HG02885 (cell line): ENCODE measurements at regions not wholly inside any gene's neighbourhood (a gene's known extent, or its start where the extent isn't known, plus 50 kb on each side); places are given as distances from the start of the nearest gene placed in this dataset.
A peak's percentile ranks its signal among the peaks of the same experiment; 100 is the strongest.

Experiments used
- ATAC-seq: cut with Tn5 transposase; IDR thresholded peaks from one replicate; pipeline ENCODE4 v1.9.1; 2021; ENCODE audit warnings: mild to moderate bottlenecking; ENCODE audit not compliant: unreplicated experiment, poor library complexity

DNA sequence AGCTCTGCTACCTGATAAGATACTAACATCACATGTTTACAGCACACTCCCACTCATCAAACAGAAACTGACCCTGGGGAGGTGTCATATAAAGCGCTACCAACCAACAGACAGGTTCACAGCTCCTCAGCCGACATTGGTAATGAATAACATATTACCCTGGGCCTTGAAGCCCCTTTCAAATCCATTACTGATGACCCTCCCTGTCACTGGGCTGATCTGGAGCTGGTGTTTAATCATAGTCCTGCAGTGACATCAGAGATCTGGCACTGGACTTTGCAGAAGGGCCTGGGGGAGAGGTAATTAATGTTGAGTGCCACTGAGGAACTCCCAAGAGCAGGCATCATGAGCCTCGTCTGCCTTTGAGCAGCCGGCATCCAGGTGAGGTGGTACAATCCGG, 306.5 kb upstream of the NFE2L3 start:
- no peak for ATAC-seq

DNA sequence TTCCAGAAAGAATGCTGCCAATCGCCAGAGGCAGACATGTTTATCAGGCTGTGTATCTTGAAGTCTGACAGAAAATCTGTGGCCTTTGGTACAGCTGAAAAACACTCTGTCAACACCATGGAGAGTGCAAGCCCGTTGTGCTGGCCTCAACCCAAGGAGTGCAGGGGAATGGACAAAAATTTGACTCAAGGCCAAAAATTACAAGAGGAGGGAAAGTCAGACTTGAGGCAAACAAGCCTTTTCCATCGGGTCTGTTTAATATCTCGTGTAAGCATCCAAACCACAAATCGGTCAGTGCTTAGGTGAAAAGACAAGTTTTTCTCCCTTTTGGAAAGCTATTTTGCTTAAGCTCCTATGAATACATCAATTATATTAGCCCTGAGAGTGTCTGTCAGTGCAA, 305.3 kb upstream of the NFE2L3 start:
- no peak for ATAC-seq

DNA sequence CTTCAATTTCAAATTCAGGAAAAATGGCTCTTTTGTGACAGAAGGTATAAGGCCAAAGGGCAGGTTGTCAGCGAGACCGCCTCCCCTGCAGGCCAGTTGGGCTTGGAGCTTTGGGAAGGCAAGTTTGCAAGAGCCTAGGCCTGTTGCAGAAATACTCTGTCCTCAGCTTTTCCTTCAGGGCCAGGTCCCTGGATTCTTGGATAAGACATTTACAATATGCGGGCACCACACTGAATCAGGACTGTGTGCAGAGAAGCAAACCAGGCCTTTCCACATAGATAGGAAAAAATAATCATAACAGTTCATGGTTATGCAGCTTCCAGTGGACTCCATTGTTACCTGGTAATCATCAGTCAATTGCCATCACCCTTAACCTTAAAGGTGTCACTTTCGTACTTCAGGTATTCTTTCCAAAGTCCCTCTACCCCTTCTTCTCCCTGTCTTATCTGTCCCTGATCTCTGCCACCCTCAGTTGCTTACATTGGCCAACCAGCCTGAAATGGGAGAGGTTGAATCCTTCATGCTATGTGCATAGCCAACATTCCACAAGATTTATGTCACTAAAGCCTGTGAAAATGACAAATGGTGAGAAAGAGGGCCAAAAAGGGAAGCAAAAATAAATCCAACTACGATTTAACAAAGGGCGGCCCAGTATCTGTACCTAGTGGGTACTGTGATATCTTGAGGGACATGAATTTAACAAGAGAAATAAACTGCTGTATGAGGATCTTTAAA, 304.5 kb upstream of the NFE2L3 start:
- ATAC-seq, result no peak

DNA sequence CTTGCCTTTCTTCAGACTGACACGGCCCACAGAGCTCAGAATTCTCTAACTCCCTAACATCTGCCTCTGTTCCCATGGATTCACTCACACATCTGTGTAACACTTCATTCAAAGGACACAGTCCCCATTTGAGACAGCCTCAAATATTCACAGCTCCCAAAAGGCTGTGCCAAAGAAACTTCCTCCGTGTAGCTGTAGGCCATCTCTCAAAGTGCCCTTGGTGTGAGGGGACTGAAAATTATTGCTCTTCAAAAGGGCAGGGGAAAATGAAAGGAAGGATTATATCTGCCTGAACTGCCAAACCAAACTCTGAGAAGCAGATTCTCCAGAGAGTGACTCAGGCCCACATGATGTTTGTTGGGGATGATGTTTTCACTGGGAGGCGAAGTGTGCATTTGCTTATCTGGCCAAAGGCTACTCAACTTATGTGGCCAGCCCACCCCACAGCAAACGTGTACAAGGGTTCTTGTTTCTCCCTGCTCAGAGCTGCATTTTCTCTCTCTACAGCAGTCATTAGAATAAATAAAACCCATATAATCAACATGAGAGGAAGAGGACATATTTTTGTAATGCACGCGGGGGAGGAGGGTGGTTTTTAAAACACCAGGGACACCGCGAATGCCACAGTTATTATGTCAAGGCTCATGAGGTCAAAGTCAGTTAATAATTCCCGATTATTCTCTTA, 302.4 kb upstream of the NFE2L3 start:
- ATAC-seq, result no peak

DNA sequence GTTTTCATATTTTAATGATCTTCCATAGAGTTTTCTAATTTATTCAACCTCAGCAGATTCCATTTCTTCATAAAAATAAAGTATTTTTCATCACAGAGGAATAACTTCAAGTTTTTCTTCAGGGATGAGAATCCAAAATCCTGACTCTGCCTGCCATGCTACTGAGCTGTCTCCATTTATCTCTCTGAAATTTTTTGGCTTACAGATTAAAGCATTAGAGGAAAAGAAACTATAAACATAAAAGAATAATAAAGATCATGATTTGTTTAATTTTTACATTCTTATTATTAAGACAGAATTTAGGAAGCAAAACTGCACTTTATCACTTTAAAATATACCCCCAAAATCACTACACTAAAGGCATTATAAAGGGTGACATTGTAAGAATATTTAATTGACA, 301.8 kb upstream of the NFE2L3 start:
- ATAC-seq, result no peak

DNA sequence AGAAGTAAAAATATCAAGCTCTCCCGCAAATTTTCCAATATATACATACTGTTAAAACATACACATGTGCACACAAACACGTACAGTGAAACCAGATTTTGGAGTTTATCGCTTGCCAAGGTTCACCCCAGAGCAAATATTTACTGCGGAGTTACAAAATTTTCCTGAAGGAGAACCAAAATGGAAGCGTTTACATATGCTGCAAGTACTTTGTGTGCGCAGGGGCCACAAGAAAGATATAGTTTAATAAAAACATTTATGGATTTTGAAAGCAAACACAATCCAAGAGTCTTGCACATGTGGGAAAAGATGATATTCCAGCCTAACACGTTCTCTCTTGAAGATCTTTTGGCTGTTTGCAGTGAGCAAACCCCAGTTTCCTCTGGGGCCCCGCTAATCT, 301.3 kb upstream of the NFE2L3 start:
- no peak for ATAC-seq

DNA sequence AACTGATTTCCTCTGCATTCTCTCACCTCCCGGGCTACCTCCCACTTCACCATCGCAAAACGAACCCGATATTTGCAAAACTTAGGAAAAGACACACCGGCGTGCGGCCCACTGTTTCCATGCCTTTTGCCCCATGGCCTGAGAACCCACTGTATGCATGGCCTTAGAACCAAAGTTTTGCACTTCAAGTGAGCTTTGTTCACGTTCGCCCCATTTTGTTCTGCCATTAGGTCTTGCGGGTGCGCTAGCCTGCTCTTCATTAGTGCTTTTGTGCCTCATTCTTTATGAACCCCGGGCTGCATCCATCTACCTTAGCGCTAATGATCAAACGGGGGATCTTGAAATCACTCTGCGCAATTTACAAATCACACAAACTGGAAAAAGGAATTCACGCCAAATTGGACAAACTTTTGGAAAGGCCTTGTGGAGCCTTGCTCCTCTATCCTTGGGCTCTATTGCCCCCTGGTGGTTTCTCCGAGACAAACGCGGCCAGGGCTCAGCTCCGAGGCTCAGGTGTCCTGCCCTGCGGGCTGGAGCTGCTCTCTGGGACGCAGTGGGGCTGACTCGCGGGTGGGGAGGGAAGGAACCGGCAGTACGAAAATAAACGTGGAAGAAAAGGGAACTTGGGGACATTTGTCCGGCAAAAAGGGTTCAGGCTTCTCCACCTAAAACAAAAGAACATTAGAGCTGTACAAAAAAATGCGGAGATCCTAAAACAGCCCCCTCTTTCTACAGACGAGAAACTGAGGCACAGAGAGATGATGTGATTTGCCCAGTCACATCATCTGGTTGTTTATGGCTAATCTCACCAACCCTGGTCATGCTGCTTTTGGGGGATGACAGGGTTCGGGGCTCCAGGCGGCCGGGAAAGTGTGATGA, 300.4 kb upstream of the NFE2L3 start:
- ATAC-seq, result peak; percentile 58

DNA sequence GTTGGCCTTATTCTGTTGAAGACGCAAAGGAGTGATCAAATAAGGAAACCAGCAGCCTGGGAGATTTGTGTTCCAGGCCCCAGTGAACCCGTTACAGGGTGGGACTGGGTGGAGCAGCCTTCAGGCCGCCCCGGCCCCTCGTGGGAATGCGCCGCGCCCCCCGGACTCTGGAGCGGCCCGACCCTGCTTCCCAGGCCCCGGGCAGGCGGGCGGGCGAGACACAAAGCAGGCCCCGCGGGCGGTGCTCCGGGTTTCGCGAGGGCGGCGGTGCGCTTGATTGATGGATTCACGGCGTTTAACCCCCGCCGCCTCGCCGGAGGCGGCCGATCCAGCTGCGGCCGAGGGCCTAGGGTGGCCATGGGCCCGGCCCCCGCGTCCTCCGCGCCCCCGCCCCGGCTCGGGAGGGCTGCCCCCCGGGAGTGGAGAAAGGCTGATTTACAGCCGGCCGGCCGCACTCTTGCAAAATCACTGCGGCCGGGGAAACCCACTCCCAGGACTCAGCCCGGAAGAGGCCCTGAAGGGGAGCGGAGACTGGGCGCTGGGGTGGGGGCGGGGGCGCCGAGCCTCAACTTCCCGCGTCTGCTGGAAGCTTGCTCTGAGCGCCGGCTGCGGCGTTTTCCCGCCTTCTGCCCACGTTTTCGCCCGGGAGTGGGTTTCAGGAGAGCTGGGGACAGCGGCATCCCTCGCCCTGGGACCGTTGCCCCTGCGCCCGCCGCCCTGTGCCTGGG, 299.6 kb upstream of the NFE2L3 start:
- no peak for ATAC-seq

DNA sequence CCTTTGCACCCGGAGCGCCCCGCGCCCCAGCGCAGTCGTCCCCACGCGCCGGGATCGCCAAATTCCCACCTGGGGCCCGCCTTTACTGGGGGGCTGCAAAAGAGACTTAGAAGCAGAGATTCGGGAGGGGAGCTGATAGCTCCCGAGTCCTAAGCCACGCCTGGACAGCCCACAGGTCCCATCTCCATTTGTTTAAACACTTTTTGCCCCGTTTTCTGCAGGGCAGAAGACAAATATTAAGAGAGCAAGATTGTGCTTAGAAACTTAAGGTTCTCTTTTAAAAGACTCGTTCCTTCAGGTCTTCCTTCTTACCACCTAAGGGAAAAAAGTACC, 299.1 kb upstream of the NFE2L3 start:
- no peak for ATAC-seq

DNA sequence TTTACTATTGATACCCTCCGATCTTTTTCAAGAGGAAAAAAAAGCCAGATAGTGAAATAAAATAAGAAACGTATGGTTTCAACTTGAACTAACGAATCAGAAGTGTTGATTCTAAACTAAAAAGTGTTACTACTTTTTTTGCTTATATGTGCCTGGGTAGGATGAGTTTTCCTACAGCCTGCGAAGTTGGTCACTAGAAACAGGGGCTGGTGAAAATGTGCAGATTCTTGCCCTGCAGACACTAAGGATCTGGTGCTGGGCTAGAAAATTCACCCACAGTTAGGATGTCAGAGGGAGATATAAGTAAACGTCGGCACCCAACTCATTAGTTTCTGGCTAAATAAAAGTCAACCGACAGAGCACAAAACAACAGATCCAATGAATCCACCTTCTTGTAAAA, 298.7 kb upstream of the NFE2L3 start:
- ATAC-seq, result no peak

DNA sequence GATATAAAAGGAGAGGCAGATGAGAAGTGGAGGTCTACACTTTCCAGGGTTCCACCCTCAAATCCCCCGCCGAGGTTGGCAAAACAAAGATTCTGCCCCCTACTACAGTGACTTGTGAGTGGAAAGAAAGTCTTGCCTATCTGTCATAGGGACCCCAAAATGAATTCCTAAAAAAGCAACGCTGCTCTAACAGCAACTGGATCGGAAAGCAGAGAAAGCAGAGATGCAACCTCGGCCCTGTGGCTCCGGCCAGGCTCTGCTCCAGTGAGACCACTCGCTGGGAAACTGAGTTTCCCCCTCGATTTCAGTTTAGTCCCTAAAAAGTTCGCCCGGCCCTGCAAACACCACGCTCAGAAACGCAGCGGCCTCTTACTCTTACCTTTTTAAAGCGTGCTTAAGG, 297.9 kb upstream of the NFE2L3 start:
- no peak for ATAC-seq

DNA sequence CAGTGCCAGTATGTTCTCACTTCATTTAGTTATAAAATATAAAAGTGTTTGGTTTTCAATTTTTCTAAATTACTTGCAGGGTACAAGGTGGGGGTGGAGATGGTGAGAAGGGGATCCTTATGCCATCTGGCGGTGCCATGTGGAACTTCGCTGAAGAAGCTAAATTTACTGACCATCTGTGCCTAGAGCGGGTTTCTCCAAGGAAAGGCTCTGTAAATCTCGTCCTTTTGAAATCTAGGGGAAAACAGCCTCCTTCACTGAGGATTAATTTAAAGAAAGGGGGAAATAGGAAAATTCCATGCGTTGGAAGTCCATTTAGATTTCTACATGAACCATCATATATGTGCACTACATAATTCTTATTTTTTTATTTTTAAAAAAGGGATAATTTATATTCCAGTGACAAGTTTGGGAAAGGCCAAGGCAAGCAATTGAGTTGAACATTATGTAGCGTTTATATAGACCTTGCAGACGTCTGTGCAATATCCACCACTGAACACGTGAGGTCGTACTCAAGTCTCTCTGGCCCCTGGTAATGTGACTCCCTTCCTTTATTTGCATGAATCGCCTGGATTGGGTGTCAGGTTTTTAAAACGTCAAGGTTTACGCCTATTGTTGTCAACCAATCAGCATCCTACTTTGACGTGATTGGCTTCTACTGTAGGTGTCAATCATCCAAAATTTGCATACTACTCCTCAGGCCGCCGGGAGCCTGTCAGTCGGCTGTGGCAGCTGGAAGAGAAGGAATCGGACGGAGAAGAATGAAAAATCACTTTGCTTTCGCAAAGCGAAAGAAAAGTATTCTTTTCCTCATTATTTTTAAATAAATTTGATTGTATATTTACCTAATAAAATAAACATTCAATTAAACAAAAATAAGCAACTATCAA, 297.1 kb upstream of the NFE2L3 start:
- ATAC-seq, result no peak

DNA sequence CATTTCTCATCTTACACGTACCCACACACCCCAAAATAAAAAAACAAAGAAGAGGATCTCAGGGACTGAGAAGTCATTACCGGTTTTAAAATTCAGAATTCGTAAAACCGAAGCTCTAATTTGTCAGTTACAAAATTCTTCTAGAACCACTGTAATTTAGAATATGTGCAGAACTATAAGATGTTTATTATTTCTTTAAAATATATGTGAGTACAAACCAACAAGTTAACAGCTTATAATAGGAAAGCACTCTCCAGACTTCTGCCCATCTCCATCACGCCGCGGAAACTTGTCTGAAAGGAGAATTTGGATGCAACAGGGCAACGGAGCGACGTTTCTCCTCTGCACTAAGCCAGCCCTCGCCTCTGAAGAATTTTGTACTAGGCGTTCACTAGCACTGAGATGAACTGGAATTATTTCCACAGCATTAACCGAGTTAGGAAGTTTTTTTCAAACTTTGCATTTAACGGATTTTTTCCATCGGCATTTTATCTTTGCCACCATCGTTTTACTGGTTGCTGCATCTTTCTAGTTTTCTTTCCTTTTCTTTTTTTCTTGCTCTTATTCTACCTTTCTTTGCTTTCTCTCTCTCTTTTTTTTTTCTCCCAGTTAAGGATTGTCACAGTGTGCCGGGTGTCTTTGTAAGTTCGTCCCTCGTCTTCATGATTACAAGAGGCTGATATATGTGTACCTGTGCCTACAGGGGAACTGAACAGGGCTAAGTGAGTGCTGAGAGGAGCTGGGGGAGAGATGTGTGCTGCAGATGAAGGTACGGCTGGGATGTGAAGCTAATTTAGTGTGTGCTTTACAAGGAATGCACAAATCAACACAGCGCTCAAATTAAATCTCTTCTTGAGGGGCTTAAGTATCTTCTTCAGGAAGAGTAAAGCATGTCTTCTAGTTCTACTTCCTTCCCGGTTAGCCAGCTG, 295.9 kb upstream of the NFE2L3 start:
- ATAC-seq, result peak; percentile 9

DNA sequence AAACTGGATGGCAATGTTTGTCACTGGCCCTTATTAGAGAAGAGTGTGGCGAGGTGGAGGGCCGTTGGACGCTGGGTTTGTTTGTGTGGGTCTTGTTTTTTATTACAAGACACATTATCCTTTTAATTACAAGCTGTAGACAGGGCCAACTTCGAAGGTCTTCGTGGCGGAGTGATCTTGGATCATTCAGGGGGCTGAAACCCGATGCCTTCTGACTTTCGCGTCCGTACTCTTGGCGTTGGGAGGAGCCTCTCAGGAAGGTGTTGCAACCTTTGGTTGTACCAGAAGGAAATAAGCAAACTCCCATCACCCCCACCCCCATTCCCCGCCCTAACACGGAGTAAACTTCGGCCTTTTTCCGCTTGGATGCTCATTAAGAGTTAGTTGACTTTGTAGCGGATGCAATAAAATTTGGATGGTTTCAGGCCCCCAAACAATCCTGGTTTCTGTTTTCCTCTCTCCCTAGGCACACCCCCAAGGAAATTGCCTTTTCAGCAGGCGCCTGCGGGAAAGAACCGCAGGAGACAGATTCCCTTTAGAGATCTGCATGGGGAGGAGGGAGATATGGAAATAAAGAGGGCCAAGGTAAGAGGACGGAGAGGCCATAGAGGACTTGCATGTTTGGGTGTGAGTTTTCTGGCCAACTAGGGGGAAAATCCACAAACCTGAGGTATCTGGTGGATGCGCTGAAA, 294.5 kb upstream of the NFE2L3 start:
- no peak for ATAC-seq

DNA sequence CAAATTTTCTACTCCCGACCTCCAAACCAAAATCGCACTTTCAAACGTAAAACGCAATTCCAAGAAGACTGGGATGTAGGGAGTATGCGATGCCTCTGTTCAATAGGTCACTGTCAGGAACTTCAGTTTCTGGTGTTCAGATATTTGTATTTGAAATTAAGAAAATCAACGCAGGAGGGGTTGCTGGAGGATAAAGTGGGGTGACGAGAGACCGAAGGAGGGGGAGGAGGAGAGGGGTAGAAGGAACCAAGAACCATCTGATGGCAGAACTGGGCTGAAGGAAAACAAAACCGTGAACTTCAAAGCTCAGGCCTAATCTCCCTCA, 293.8 kb upstream of the NFE2L3 start:
- ATAC-seq, result no peak

DNA sequence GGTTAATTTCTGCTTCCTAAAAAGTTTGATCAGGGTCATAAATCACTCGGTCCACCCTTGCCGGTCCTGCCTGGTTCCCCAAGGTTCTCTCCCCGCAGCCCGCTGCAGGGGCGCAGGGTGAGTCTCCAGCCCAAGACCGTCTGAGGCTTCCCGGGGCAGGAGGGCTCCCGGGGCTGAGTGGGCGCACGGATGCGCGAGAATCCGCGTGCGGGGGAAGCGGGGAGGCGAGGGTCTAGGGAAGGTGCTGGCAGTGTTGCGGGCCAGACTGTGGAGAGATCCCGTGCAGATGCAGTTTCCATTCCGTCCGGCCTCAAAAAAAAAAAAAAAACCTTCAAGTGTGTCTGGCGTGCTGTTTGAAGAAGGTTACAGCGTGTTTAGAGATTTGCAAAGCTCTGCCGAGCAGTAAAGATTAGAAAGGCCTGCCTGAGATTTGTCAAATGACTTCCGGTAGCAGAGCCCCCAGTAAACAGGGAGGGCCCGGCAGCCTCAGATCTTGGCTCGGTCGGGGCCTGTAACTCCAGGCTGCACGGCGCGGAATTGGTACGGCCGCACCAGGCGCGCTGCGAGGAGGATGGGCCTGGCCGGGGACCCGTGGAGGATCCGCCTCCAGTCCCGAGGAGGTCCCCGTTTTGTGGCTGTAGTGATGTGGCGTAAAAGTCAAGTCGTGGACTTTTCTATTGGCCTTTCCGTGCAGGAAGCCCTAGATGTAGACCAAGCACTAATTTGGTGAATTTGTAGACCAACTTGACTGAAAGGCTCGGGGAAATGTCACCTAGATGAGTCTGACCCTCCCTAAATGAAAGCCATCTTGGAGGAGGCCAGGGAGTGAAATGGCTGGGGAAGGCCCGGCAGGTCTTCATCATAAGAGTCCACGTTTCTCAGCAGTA, 293.2 kb upstream of the NFE2L3 start:
- no peak for ATAC-seq
